ENCODE measurements at regions not wholly inside any gene's neighbourhood (a gene's known extent, or its start where the extent isn't known, plus 50 kb on each side); places are given as distances from the start of the nearest gene placed in this dataset.

DNA sequence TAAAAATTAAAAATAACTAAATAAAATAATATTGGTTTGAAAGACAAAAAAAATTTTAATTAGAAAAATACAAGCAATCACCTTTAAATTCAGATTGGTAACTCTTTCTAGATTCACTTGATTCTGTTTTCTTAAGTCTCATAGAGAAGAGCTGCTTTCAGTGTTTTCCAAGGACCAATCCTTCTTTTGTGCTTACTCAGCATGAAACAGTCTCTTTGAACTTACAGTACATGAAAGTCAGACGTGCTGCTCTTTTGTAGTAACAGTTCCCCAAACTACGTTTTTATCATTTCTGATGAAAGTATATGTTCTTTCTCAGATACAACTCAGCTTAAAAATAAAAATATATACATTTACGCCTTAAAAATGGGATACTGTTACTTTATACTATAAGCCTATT lies 171.9 kb upstream of the CCDC54 start:
- no peak overlapping the region for H3K4me2 ChIP-seq
- peaks cover 20% of the 10 kb centered on the region for H3F3A ChIP-seq (replicated peaks; ENCODE audit: insufficient read depth)
- no peak for DNase-seq
- H3K4me1 ChIP-seq (ENCODE audit: control insufficient read depth in 1 of 2, insufficient read depth in 2 of 2, low read depth in 1 of 2, low read length in 1 of 2): peaks cover 3 to 34% of the 10 kb centered on the region in 2 experiments
- ChIA-PET CTCF (interaction anchor here (0.9 kb wide), 1 partner anchor 17 kb away, joined by 3 read pairs; no protein-coding TSS in a partner anchor), POLR2A (no interaction called here)
- no peak overlapping the region for H3K9ac ChIP-seq
- H3K27ac ChIP-seq (ENCODE audit: low read depth in 2 of 2, low read length in 1 of 2): no peak overlapping the region
- no peak overlapping the region for H2AFZ ChIP-seq (ENCODE audit: low read depth)
- 62% methylated on average over 3 of the region's 3 CpGs for WGBS (ENCODE audit: low lambda C conversion rate)
- H3K27me3 ChIP-seq (ENCODE audit: insufficient read depth): no peaks in the 10 kb centered on the region
- H3K36me3 ChIP-seq (replicated peaks in 1 of 2; ENCODE audit: control insufficient read depth in 1 of 2, insufficient read depth in 2 of 2, low read length in 1 of 2): no peaks in the 10 kb centered on the region
- H4K20me1 ChIP-seq (ENCODE audit: insufficient read depth): no peaks in the 10 kb centered on the region
- no peak overlapping the region for H3K4me3 ChIP-seq (ENCODE audit: low read depth in 2 of 2, low read length in 1 of 2)
- H3K9me2 ChIP-seq: no peaks in the 10 kb centered on the region
- H3K9me3 ChIP-seq: no peaks in the 10 kb centered on the region
- TF ChIP-seq FOXJ3 (CRISPR knock-in tag; IDR thresholded peaks at IDR 0.05) (no peak), EZH2phosphoT487 (IDR thresholded peaks at IDR 0.05; ENCODE audit: borderline replicate concordance, low read depth) (no peak), TAF1 (IDR thresholded peaks at IDR 0.05; ENCODE audit: borderline replicate concordance, low read depth, low read length) (no peak)
- H3K79me2 ChIP-seq (ENCODE audit: insufficient read depth): no peaks in the 10 kb centered on the region

GRCh38 chr3:107206141-107206540 lies 171.1 kb upstream of the CCDC54 start:
- Histone ChIP-seq H2AFZ (ENCODE audit: low read depth) (no peak overlapping the region), H3K4me3 (ENCODE audit: low read depth in 2 of 2, low read length in 1 of 2) (no peak overlapping the region), H3K9me3 (no peaks in the 10 kb centered on the region), H3K27me3 (ENCODE audit: insufficient read depth) (no peaks in the 10 kb centered on the region), H3K36me3 (replicated peaks in 1 of 2; ENCODE audit: control insufficient read depth in 1 of 2, insufficient read depth in 2 of 2, low read length in 1 of 2) (no peaks in the 10 kb centered on the region), H3F3A (replicated peaks; ENCODE audit: insufficient read depth) (peaks cover 20% of the 10 kb centered on the region), H3K4me2 (no peak overlapping the region), H3K79me2 (ENCODE audit: insufficient read depth) (no peaks in the 10 kb centered on the region), H4K20me1 (ENCODE audit: insufficient read depth) (no peaks in the 10 kb centered on the region), H3K4me1 (ENCODE audit: control insufficient read depth in 1 of 2, insufficient read depth in 2 of 2, low read depth in 1 of 2, low read length in 1 of 2) (peaks cover 3 to 34% of the 10 kb centered on the region in 2 experiments), H3K27ac (ENCODE audit: low read depth in 2 of 2, low read length in 1 of 2) (no peak overlapping the region), H3K9ac (no peak overlapping the region), H3K9me2 (no peaks in the 10 kb centered on the region)
- TF ChIP-seq TCF12 (IDR thresholded peaks at IDR 0.05) (peak; percentile 18; the same call in 1 of the 2 replicates), NFIC (IDR thresholded peaks at IDR 0.05; ENCODE audit: borderline replicate concordance) (no peak), CTCF (IDR thresholded peaks at IDR 0.05) (peak; percentile 79), RAD21 (IDR thresholded peaks at IDR 0.05; ENCODE audit: low read length) (peak; percentile 62), SMC3 (IDR thresholded peaks at IDR 0.05; ENCODE audit: low read depth, low read length) (peak; percentile 35; the same call in 1 of the 2 replicates)
- TF ChIP-seq, protein P1, sequence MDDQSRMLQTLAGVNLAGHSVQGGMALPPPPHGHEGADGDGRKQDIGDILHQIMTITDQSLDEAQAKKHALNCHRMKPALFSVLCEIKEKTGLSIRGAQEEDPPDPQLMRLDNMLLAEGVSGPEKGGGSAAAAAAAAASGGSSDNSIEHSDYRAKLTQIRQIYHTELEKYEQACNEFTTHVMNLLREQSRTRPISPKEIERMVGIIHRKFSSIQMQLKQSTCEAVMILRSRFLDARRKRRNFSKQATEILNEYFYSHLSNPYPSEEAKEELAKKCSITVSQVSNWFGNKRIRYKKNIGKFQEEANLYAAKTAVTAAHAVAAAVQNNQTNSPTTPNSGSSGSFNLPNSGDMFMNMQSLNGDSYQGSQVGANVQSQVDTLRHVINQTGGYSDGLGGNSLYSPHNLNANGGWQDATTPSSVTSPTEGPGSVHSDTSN (IDR thresholded peaks at IDR 0.05): peak; percentile 71
- CTCF ChIA-PET: interaction anchor here (0.6 to 0.9 kb wide), 4 partner anchors 9 to 17 kb away, joined by 3 to 6 read pairs (median 3); no protein-coding TSS in a partner anchor
- POLR2A ChIA-PET: no interaction called here
- DNase-seq: peak; percentile 27
- 19% methylated on average over 1 of the region's 1 CpG for WGBS (ENCODE audit: low lambda C conversion rate)

- Histone ChIP-seq H3F3A (replicated peaks; ENCODE audit: insufficient read depth) (peaks cover 20% of the 10 kb centered on the region), H2AFZ (ENCODE audit: low read depth) (no peak overlapping the region), H3K9me2 (no peaks in the 10 kb centered on the region), H3K4me1 (ENCODE audit: control insufficient read depth in 1 of 2, insufficient read depth in 2 of 2, low read depth in 1 of 2, low read length in 1 of 2) (peaks cover 3 to 34% of the 10 kb centered on the region in 2 experiments), H3K9me3 (no peaks in the 10 kb centered on the region), H3K4me2 (no peak overlapping the region), H3K27me3 (ENCODE audit: insufficient read depth) (no peaks in the 10 kb centered on the region), H3K79me2 (ENCODE audit: insufficient read depth) (no peaks in the 10 kb centered on the region), H3K36me3 (replicated peaks in 1 of 2; ENCODE audit: control insufficient read depth in 1 of 2, insufficient read depth in 2 of 2, low read length in 1 of 2) (no peaks in the 10 kb centered on the region), H3K9ac (no peak overlapping the region), H3K4me3 (ENCODE audit: low read depth in 2 of 2, low read length in 1 of 2) (no peak overlapping the region), H3K27ac (ENCODE audit: low read depth in 2 of 2, low read length in 1 of 2) (peak overlapping the region; percentile 81 to 97), H4K20me1 (ENCODE audit: insufficient read depth) (no peaks in the 10 kb centered on the region)
- TF ChIP-seq CTCF (IDR thresholded peaks at IDR 0.05): no peak
- TF ChIP-seq, protein P2, sequence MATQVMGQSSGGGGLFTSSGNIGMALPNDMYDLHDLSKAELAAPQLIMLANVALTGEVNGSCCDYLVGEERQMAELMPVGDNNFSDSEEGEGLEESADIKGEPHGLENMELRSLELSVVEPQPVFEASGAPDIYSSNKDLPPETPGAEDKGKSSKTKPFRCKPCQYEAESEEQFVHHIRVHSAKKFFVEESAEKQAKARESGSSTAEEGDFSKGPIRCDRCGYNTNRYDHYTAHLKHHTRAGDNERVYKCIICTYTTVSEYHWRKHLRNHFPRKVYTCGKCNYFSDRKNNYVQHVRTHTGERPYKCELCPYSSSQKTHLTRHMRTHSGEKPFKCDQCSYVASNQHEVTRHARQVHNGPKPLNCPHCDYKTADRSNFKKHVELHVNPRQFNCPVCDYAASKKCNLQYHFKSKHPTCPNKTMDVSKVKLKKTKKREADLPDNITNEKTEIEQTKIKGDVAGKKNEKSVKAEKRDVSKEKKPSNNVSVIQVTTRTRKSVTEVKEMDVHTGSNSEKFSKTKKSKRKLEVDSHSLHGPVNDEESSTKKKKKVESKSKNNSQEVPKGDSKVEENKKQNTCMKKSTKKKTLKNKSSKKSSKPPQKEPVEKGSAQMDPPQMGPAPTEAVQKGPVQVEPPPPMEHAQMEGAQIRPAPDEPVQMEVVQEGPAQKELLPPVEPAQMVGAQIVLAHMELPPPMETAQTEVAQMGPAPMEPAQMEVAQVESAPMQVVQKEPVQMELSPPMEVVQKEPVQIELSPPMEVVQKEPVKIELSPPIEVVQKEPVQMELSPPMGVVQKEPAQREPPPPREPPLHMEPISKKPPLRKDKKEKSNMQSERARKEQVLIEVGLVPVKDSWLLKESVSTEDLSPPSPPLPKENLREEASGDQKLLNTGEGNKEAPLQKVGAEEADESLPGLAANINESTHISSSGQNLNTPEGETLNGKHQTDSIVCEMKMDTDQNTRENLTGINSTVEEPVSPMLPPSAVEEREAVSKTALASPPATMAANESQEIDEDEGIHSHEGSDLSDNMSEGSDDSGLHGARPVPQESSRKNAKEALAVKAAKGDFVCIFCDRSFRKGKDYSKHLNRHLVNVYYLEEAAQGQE (IDR thresholded peaks at IDR 0.05; ENCODE audit: low read depth, low read length): 0 out of 2 replicates have a peak, but pooled peaks have one; percentile 12
- no peak for DNase-seq
- POLR2A ChIA-PET: no interaction called here
- CTCF ChIA-PET: no interaction called here
Measured at GRCh38 chr3:107206945-107207344, 170.3 kb upstream of the CCDC54 start.

All from SK-N-SH (cell line).